ENCODE measurements at regions not wholly inside any gene's neighbourhood (a gene's known extent, or its start where the extent isn't known, plus 50 kb on each side); places are given as distances from the start of the nearest gene placed in this dataset.

DNA sequence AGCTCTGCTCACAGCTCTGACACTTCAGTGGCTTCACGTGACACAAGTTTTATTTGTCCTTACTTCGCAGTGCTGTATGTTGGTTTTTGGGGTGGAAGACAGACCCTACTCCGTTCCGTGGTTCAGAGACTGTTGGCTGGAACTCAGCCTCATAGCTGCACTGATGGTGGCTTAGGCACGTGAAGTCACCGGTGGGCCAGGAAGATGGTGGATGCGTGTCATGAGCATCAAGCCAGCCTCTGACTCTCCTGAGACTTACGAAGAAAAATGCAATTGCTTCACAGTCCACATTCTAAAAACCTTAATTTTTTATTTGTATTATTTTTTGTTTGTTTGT lies 161.4 kb upstream of the SOX1 start:
- TF ChIP-seq, protein P1, sequence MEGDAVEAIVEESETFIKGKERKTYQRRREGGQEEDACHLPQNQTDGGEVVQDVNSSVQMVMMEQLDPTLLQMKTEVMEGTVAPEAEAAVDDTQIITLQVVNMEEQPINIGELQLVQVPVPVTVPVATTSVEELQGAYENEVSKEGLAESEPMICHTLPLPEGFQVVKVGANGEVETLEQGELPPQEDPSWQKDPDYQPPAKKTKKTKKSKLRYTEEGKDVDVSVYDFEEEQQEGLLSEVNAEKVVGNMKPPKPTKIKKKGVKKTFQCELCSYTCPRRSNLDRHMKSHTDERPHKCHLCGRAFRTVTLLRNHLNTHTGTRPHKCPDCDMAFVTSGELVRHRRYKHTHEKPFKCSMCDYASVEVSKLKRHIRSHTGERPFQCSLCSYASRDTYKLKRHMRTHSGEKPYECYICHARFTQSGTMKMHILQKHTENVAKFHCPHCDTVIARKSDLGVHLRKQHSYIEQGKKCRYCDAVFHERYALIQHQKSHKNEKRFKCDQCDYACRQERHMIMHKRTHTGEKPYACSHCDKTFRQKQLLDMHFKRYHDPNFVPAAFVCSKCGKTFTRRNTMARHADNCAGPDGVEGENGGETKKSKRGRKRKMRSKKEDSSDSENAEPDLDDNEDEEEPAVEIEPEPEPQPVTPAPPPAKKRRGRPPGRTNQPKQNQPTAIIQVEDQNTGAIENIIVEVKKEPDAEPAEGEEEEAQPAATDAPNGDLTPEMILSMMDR (IDR thresholded peaks at IDR 0.05), result no peak

DNA sequence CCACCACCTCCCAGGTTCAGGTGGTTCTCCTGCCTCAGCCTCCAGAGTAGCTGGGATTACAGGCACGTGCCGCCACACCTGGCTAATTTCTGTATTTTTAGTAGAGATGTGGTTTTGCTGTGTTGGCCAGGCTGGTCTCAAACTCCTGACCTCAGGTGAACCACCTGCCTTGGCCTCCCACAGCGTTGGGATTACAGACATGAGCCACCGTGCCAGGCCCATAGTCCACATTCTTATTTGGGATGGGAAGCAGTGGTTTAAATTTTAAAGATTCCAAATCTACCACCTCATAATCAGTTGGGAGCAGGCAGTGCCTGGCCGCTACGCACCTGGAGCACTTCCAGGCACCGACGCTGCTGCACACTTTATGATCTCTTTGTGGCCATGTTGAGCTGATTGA lies 160.6 kb upstream of the SOX1 start:
- H3K36me3 Mint-ChIP-seq (ENCODE audit: low read depth), result no peaks in the 10 kb centered on the region
- no peak overlapping the region for H3K4me3 Mint-ChIP-seq
- ATAC-seq, result no peak
- intact Hi-C loops (cut with micrococcal nuclease), result no loop called here
- POLR2A ChIA-PET, result no interaction called here
- CTCF ChIA-PET, result no interaction called here
- DNase-seq, result no peak
- no peaks in the 10 kb centered on the region for H3K9me3 Mint-ChIP-seq
- no peaks in the 10 kb centered on the region for H3K4me1 Mint-ChIP-seq (ENCODE audit: low read depth)
- no peak overlapping the region for H3K27ac Mint-ChIP-seq
- H3K27me3 Mint-ChIP-seq, result no peaks in the 10 kb centered on the region
- TF ChIP-seq, protein P1 (IDR thresholded peaks at IDR 0.05), result no peak

More for the DNA sequence above, 161.4 kb upstream of the SOX1 start:
- no peak overlapping the region for H3K27ac Mint-ChIP-seq
- H3K4me3 Mint-ChIP-seq, result no peak overlapping the region
- ATAC-seq (no peak), DNase-seq (no peak)
- no peaks in the 10 kb centered on the region for H3K9me3 Mint-ChIP-seq
- ChIA-PET CTCF (no interaction called here), POLR2A (no interaction called here)
- H3K36me3 Mint-ChIP-seq (ENCODE audit: low read depth), result no peaks in the 10 kb centered on the region
- intact Hi-C loops (cut with micrococcal nuclease), result no loop called here
- no peaks in the 10 kb centered on the region for H3K4me1 Mint-ChIP-seq (ENCODE audit: low read depth)
- no peaks in the 10 kb centered on the region for H3K27me3 Mint-ChIP-seq

DNA sequence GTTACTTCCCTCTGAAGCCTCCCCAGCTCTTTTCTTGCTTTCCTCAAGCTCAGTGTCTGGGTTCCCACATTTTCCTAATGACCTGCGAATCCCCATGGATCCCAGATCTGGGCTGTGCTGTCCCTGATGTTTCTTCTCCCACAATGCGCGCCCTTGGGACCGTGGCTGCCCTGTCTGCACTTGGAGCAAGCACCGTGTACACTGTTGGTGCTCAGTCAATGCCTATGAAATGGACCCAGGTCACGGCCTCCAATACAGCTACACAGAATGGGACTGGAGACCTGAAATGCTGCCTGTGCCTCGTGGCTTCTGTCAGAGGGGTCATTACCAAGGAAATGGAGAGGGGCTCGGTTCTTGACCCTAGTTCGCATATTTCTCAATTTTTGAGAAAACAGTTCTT lies 160.1 kb upstream of the SOX1 start:
- no peak for ATAC-seq
- Mint-ChIP-seq H3K36me3 (ENCODE audit: low read depth) (no peaks in the 10 kb centered on the region), H3K4me3 (no peak overlapping the region), H3K27ac (no peak overlapping the region), H3K9me3 (no peaks in the 10 kb centered on the region), H3K27me3 (no peaks in the 10 kb centered on the region), H3K4me1 (ENCODE audit: low read depth) (no peaks in the 10 kb centered on the region)
- intact Hi-C loops (cut with micrococcal nuclease), result no loop called here
- no peak for DNase-seq
- ChIA-PET CTCF (no interaction called here), POLR2A (no interaction called here)
- TF ChIP-seq, protein P1 (IDR thresholded peaks at IDR 0.05), result no peak

DNA sequence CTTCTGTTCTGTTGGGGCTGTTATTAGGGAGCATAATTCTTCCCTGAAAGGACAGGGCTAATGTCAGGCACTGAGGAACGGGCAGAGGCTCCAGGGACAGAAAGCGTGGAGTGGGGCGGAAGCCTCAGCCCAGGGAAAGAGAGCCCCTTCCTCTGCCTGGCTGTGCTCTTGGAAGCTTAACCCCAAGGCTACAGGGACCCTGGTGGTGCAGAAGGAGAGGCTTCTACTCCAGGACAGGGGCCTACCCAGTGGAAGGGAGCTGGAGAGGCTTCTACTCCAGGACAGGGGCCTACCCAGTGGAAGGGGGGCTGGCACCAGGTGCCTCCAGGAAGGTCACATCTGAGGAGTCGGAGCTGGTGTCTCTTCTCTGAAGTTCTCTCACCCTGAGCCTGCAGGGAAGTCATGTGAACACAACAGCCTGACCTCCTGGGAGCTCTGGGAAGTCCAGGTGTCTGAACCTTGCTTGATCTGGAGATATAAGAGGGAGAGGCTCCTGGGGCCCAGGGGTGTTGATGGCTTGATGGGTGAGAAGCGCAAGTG lies 159.5 kb upstream of the SOX1 start:
- Mint-ChIP-seq H3K36me3 (ENCODE audit: low read depth) (no peaks in the 10 kb centered on the region), H3K9me3 (no peaks in the 10 kb centered on the region), H3K4me1 (ENCODE audit: low read depth) (no peaks in the 10 kb centered on the region), H3K27me3 (no peaks in the 10 kb centered on the region), H3K27ac (no peak overlapping the region), H3K4me3 (no peak overlapping the region)
- TF ChIP-seq, protein P1 (IDR thresholded peaks at IDR 0.05), result no peak
- ChIA-PET CTCF (no interaction called here), POLR2A (no interaction called here)
- intact Hi-C loops (cut with micrococcal nuclease), result no loop called here
- no peak for DNase-seq
- ATAC-seq, result no peak

DNA sequence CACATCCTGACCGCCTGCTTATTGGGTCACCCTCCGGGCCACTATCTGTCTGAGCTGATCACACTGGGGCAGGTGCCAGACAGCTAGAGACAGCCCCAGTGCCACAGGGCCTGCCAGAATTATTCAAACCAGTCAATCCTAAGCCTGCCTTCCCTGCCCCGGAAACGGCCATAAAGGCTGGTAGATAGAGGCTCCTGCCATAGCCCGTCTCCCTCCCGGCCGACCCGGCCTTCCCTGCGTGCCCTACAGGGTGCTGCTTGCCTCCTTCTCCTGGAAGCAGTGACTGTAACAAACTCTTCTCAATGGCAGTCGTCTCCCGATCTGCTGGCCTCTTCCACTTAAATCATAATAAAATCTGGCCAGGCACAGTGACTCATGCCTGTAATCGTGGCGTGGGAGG lies 158.6 kb upstream of the SOX1 start:
- Mint-ChIP-seq H3K27ac (no peak overlapping the region), H3K36me3 (ENCODE audit: low read depth) (no peaks in the 10 kb centered on the region), H3K4me3 (no peak overlapping the region), H3K27me3 (no peaks in the 10 kb centered on the region), H3K9me3 (no peaks in the 10 kb centered on the region), H3K4me1 (ENCODE audit: low read depth) (no peaks in the 10 kb centered on the region)
- CTCF ChIA-PET, result no interaction called here
- DNase-seq (no peak), ATAC-seq (no peak)
- intact Hi-C loops (cut with micrococcal nuclease), result no loop called here
- TF ChIP-seq, protein P1 (IDR thresholded peaks at IDR 0.05), result no peak
- POLR2A ChIA-PET, result no interaction called here
